Neural cell (in vitro differentiated cells): ENCODE measurements at regions not wholly inside any gene's neighbourhood (a gene's known extent, or its start where the extent isn't known, plus 50 kb on each side); places are given as distances from the start of the nearest gene placed in this dataset.

ENCODE experiments used
- CTCF ChIP-seq: fragments of 450-650 bp; IDR thresholded peaks from 2 replicates; pipeline ENCODE4 v1.5.1; 2014; ENCODE audit warnings: antibody characterized with exemption, mild to moderate bottlenecking, moderate library complexity; ENCODE audit not compliant: poor library complexity, severe bottlenecking
- EP300 ChIP-seq: fragments of 450-650 bp; conservative IDR thresholded peaks from 2 replicates; pipeline ENCODE4 v1.6.1; 2014; ENCODE audit warnings: antibody characterized with exemption, mild to moderate bottlenecking, moderate library complexity; ENCODE audit not compliant: poor library complexity, severe bottlenecking
- POLR2AphosphoS5 ChIP-seq: IDR thresholded peaks from 2 replicates; pipeline ENCODE4 v1.6.1; 2012

GRCh38 chr14:94992046-94992445, 165.3 kb downstream of the DICER1 start:
- TF ChIP-seq CTCF (no peak), EP300 (no peak), POLR2AphosphoS5 (no peak)
